ENCODE measurements at regions not wholly inside any gene's neighbourhood (a gene's known extent, or its start where the extent isn't known, plus 50 kb on each side); places are given as distances from the start of the nearest gene placed in this dataset.

DNA sequence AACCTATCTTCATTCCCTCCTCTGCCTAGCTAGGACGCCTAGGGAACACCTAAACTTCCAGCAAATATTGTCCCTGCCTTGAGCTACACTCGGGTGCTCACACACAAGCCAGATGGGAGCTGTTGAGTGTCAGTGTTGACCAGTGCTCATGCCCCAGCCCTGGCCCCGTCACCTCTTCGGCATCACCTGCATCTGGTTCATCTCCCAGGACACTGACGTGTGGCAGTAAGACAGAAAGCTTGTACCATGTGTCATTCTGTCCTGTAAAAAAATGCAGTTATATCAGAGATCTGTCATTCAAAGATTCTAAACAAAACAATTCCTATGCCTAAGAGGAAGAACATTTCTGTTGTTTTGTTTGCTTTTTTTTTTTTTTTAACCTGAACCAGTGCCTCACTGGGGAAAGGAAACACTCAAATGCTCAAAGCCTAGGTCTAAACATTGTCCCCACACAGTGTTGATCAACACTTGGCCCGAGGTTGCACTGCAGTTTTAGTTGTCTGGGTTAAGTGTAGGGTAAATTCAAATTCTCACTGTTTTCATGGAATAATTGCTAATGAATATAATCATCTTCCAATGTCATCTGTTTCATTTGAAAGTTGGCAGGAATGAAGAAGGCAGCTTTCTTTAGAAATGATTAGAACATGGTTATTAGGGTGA lies 102.7 kb upstream of the SASH1 start:
- no peak for DNase-seq (ENCODE audit: low read depth)

DNA sequence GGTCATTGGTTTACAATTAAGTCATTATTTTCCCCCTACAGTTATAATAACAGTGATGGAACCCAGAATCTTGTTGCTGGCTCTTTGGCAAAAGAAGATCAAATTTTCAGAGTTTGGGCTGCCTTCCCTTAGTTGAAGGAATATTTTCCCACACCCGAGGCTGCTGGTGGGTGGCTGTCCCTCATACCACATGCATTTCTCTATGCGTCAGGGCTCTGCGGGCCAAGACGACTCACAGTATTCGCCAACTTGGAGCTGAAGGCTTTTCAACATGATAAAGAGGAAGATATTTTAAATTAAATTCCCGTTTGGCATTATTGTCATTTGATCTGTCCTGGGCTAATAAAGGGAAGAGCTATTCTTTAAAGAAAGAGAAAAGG lies 102.2 kb upstream of the SASH1 start:
- no peak for DNase-seq (ENCODE audit: low read depth)

DNA sequence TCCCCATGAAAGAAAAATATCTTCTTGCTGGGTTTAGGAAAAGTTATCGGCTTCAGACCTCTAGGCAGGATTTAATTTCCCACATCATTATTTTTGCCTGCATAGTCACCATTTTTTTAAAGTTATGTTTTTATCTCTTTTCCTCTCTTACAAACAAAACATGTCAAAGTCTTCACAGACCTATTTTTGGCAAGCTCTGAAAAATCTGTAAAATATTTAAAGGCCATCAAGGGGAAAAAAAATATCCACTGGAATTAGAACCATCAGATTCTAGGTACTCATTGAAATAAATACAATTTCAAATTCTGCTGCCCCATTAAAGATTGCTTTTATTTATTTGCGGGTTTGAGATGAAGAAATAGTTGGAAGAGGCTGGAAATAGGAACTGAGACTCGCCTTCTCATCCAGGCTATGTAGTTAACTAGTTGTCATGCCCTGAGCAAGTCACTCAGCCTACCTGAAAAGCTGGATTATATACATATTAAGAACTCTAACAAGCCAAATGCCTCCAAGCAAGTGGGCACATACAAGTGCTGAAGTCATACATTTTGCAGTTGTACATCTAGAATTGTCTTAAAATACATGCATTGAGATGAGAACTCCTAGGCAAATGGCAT lies 101.7 kb upstream of the SASH1 start:
- DNase-seq (ENCODE audit: low read depth) = no peak

DNA sequence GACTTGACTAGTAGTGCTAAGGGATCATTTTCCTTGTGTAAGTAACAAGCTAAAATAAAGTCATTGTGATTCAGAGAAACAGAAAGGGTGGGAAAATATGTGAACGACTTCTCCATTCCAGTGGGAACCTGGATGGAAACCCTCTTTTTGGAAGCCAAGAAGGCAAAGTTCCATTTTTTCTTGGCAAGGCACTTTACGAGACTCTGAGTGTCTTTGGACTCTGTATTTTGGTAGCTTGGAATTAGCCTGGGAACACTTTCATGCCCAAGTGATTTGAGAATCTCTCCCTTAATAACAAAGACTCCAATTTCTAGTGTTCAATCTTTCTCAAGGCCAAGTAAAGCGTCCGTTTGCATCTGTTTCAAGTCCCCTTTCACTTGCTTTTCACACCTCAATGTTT lies 100.5 kb upstream of the SASH1 start:
- no peak for DNase-seq (ENCODE audit: low read depth)

DNA sequence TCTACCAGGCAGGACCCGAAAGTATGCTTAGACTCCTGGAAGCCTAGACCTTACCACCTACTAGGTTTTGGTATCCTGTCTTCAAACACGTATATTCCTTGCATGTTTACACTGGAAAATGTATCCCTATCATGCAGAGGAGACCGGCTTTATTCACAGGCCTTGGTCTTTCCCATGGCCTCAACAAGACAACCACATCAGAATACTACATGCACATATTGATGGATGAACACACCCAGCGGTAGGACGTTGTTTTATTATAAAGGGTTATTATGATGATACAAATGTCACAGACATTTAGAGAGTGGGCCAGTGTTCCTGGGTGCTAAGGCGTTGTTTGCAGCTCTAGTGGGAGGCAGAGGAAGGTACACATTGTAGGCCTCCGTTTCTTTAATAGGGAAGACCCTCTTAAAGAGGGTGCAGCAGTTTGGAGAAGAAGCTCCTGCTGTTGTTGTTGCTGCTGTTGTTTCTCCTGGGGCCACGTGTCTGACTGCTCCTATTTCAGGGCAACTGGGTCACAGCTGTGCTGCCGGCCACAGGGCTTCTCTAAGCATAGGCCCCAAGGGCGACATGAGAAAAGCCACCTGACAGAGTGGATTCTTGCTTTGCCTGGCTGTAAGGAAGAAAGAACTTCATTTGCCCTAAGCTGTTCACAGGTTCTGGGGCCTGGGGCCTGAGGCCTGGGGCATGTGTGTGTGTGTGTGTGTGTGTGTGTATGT lies 98.3 kb upstream of the SASH1 start:
- no peak for DNase-seq (ENCODE audit: low read depth)

DNA sequence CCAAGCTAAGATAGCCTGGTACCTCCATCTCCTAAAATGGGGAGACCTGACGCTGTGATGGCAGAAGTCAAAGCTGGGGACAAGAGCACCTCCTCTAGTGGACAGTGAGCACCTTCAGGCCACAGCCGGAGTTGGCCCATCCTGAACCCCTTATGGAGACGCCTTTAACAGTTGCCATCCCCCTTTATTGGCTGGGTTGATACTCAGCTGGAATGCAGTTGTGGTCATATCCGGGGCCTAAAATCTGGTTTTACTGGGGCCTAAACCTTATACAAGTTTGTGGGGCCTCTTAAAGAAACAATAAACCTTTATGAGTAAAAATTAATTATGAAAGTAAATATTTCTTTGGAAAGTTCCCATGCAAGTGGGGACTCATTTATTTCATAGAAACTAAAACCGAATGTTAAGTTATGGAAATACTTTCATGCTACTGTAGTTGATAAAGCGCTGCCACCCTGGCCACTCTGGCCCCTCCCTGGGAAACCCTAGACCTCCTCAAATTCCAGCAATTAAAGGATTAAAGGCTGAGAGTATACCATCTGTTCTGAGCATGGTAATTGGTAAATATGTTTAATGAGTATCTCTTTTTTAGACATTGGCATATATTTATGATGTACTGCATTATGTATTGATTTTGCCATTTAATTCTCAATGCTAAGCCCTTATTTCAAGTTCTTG lies 95.1 kb upstream of the SASH1 start:
- no peak for DNase-seq (ENCODE audit: low read depth)

DNA sequence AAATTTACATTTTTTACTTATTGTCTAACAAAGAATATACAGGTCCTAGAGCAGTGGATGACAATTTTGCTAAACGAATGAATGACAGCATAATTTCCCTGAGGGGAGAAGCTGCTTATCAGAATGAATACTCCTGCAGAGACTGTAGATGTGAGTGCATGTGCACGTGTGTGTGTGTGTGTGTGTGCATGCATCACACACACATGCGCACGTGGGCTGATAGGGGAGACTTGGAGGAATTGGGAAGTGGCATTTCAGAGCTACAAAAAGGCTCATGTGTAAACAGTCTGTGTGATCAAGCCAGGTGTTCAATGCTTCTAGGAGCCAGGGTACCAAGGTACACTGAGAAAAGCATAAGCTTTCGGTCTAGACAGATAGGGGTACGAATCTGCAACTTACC lies 93.5 kb upstream of the SASH1 start:
- no peak for DNase-seq (ENCODE audit: low read depth)

DNA sequence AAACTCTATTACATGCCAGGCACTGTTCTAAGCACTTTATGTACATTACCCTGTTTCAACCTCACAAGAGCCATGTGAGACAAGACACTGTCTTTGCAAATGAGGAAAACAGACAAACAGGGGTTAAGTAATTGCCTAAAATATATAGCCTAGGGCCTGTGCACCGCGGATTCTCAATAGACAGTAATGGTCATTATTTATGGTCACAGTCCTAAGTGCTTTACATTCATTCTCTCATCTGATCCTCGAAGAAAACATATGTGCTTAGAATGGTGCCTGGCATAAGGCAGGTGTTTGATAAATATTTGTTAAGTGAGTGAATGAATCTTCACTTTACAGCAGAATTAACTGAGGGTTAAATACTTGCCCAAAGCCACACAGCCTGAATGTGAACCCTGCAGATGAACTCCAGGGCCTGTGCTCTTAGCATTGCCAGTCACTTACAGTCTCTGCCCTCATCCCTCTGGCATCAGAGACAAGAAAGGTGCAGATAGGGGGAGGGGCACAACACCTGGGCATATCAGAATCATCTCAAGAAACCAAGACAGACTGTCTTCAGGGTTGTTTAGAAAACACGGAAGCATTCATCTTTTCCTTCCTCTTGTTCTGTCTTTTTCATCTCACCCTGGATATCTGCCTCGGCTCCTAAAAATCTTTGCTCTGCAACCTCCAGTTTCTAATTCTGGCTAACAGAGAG lies 92.8 kb upstream of the SASH1 start:
- no peak for DNase-seq (ENCODE audit: low read depth)

DNA sequence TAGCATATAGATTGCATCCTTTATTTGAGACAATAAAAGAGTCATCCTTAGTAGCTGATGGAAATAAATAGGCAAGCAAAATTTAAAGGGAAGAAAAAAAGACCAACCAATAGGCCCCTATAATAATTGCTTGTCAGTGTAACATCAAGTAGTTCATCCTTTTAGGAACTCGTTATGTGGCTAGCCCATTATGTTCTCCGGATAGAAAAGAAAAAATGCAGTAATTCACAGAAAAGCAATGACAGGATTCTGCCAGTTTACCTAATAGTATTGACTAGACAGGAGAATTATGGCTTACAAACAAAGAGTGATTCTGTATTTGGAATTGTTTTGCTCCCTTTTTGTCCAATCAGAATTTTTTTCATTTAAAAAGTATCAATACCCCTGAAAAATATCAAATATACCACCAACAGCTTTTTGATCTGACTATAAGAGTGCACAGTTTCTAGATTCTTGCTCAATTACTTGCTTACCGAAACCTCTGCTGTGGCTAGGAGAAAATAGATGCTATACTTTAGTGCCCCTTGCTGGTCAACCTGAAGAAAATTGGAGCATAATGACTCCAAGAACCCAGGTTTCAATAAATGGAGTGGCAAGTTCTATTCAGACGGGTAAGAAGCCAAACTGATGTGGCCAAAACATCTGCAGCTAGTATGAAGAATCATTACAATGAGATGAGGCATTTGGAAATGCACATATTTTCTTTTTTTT lies 91.5 kb upstream of the SASH1 start:
- peak; percentile 28 for DNase-seq (ENCODE audit: low read depth)

DNA sequence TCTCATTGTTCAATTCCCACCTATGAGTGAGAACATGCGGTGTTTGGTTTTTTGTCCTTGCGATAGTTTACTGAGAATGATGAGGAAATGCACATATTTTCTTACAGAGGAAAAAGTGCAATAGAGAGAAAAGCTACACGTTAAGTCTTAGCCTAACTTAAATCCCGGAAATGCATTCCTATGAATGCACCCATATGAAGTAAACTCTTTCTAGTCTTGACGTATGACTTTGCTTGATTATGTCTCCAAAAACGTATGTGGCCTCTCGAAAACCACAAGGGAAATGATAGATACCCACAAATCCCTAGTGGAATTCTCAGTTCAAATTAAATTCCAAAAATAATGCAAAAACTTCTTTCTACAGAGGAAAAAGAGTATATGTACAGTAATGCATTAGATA lies 90.7 kb upstream of the SASH1 start:
- DNase-seq (ENCODE audit: low read depth) = no peak

DNA sequence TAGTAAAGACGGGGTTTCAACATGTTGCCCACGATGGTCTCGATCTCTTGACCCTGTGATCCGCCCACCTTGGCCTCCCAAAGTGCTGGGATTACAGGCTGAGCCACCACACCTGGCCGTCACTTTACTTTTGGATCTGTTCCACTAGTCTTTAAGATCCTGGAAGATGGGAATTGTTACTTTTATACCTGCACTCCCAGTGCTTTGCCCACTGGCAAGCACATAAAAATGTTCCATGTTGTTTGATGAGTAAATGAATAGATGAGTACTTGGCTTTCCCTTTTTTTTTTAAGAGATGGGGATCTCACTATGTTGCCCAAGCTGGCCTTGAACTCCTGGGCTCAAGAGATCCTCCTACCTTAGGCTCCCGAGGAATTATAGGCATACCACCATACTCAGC lies 84.8 kb upstream of the SASH1 start:
- DNase-seq (ENCODE audit: low read depth) = no peak

DNA sequence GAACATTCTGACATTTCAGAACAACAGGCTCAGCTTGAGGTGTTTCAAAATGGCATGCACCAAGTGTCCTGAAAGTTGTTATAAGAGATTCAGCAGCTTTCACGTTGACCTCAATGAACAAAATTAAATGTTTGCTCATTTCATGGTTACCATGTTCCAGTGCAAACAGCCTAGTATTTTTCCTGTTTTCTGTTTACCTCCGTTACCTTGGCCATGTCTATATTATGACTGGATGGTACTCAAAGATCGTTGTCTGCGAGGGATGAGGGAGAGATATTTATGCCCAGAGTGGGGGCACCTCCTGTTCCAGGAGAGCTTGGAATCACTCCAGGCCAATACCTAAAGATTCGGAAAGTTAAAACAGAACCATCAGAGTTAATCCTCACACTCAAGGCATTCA lies 83.8 kb upstream of the SASH1 start:
- DNase-seq (ENCODE audit: low read depth) = no peak

DNA sequence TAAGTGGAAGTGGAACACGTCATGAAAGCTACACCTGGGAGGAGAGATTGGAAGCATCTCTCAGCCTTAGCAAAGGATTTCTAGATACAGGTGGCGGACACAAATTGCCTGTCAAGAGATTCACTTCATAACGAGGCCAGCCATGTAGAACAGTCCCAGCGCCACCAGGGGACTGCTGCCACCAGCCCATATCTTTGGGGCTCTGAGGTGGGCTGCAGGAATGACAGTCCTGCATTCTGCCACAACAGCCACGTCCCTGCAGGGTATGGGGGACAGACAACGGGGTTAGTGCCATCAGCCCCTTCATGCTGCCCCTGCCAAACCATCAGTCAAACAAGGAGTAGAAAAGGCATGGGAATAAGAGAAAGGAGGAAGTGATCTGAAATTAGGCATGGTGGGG lies 81.2 kb upstream of the SASH1 start:
- DNase-seq (ENCODE audit: low read depth) = no peak

DNA sequence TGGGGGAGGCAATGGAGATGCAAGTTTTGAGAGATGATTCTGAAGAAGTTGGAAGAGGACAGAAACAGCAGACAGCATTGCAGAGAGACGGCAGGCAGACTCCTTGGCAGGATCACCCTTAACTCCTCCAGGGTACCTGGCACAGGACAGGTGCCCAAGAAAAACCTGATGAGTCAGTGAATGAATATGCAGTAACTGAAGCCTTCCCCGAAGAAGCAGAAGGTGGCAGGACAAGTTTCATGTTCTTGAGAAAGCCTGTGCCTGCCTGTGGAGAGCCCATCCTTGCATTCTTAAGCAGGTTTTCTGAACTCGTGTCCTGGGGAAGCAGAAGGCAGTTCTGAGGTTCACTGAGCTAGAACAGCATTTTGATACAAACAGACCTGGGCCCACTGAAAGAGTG lies 79.6 kb upstream of the SASH1 start:
- no peak for DNase-seq (ENCODE audit: low read depth)

DNA sequence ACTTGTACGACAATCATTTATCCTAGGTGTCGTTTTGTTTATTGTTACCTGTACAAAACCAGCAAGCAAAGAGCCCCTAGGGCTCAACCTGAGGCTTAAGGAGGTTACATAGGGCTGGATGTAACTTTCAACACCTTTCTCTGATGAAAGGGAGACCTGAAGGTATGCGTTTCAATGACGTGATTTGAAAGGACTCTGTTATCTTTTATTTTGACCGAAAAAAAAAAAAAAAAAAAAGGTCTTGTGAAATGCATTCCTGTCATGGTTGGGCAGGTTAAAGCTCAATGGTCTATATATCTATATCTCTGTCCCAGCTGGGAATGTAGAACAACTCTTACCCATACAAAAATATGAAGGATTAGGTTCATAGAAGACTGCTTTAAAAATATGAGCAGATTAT lies 78.7 kb upstream of the SASH1 start:
- no peak for DNase-seq (ENCODE audit: low read depth)

DNA sequence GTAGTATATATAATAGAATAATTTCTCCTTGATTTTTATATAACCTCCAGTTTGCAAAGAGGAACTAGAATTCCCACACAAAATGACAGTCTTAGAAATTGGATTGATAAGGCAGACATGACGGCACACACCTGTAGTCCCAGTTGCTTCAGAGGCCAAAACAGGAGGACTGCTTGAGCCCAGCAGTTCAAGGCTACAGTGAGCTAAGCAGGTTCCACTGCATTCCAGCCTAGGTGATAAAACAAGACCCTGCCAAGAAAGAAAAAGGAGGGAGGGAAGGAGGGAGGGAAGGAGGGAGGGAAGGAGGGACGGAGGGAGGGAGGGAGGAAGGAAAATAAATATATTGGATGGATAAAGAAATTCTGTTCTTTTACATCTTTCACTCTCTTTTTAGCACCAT lies 77.6 kb upstream of the SASH1 start:
- DNase-seq (ENCODE audit: low read depth) = no peak

DNA sequence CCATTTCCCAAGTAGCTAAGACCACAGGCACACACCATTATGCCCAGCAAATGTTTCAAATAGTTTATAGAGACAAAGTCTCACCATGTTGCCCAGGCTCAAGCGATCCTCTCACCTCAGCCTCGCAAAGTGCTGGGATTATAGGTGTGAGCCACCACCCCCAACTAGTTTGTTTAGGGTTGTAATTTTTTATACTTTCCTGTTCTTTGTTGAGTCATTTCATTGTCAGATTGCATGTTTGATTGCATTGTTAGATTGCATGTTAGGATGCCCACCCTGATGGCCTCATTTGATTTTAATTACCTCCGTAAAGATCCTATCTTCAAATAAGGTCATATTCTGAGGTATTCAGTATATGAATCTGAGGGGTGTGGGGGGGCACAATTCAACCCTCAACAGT lies 73.3 kb upstream of the SASH1 start:
- no peak for DNase-seq (ENCODE audit: low read depth)

DNA sequence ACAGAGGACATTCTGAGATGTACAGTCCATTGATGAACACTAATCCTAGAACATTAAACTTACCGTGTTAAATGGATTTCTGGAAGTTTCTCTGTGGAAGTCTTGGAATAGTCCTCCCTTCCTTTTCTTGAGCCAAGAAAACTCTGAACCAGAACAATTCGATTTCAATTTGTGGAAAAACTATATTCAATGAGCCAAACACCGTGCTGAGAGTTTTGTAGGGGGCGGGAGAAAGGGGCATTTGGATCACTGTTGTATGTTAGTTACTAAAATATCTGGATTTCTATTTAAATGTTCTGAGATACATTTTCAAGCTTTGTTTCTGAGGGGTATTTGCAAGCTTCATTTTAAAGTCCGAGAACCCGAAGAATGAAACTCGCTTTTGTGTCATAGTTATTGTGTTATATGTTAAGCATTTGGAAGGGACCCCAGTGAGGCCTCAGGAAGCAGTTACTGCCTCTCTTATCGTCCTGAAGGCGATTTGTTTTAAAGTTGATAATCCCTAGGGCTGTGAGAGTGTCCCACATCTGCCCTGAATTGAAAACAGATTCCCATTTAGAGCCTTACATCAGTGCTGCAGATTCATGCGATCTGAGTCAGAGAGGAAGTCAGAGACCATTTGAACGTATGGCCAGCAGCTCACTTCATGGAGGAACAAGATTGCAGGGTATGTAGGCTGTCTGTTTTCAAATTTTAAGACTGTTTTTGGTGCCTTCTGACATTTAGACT lies 70.8 kb upstream of the SASH1 start:
- DNase-seq (ENCODE audit: low read depth) = peak; percentile 56

DNA sequence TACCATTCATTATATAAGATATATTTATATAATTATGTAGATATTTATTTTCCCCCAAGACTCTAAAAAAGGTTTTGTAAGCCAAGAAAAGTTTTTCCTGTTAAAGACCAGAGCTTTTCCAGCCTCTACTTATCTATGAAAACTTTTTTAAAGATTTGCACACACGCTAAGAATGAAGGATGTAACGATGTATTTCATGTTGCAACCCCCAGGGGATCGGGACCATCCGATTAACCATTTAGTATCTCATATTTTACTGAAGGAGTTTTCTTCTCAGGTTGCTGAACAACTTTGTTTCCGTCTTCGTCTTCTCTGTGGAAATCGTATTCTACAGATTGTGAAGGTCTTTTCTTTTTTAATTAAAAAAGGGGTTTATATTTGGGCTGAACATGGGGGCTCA lies 70.0 kb upstream of the SASH1 start:
- no peak for DNase-seq (ENCODE audit: low read depth)

DNA sequence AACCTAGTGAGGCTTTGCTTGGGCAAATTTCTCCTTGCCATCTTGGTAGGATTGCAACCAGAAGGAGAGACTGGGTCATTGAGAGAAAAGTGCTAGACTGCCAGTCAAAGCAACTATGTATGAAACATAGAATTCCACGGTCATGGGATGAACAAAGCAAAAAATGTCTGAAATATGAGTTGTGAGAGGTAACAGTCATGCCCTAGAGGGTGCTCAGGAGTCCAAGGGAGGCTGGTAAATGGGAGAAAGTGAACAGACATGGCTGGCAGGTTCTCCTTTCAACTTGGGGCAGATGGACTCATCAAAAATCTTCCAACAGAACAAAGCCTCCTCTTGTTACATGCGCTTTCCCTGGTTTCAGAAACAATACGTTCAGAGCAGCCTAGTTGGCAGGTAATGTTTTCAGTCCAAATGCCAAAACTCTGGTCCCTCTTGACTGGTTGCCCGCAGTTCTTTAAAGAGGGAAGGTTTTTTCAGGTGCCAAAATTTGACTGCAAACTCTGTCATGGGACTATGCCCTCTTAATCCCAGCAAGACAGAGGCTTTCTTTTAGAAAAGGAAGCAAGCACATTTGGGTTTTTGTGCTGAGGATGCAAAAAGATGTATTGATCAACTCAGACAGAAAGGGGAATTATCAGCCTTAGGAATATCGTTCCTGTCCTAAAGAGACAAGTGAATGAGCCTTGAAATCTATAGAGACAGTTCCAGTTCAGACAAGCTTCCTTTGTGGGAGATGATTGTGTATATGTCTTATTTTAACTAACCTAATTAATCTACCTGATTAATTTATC lies 68.5 kb upstream of the SASH1 start:
- no peak for DNase-seq (ENCODE audit: low read depth)
